Transverse colon (tissue), 4 donors: ENCODE measurements at regions not wholly inside any gene's neighbourhood (a gene's known extent, or its start where the extent isn't known, plus 50 kb on each side); places are given as distances from the start of the nearest gene placed in this dataset.

Source experiments
- DNase-seq: peaks from one replicate; pipeline ENCODE4 v3.0.0-alpha.2; 2019
- H3K27ac ChIP-seq, 4 donors: fragments of 200-600 bp; sonication (generic); 2 replicates each; pipeline ENCODE4 v1.5.1; 2016 to 2018; ENCODE audit warnings: inconsistent platforms in 4 of 4
- H3K27me3 ChIP-seq: fragments of 200-600 bp; sonication (generic); 2 replicates; pipeline ENCODE4 v1.5.1; 2017; ENCODE audit warnings: inconsistent platforms
- H3K36me3 ChIP-seq, 4 donors: fragments of 200-600 bp; sonication (generic); 2 replicates each; pipeline ENCODE4 v1.5.1; 2017 to 2019; ENCODE audit warnings: inconsistent platforms in 4 of 4
- H3K4me1 ChIP-seq, 4 donors: fragments of 200-600 bp; sonication (generic); 2 replicates each; pipeline ENCODE4 v1.5.1; 2017 to 2020; ENCODE audit warnings: inconsistent platforms in 4 of 4
- H3K4me3 ChIP-seq, 4 donors: fragments of 200-600 bp; sonication (generic); 1 replicate in 1 of 4; 2 replicates in 3 of 4; pipeline versions ENCODE4 v1.5.1 to v1.6.1; 2017 to 2019; ENCODE audit warnings: inconsistent platforms in 4 of 4
- H3K9me3 ChIP-seq, 2 donors: fragments of 200-600 bp; sonication (generic); 2 replicates each; pipeline ENCODE4 v1.5.1; 2017 to 2019; ENCODE audit warnings: inconsistent platforms in 2 of 2
- CTCF ChIP-seq, 5 experiments: fragments of 200-600 bp in 3 of 5; fragments of 450-650 bp in 2 of 5; sonication (generic) in 3 of 5; IDR thresholded peaks; 1 replicate in 2 of 5; 2 replicates in 3 of 5; pipeline ENCODE4 v1.5.1; 2016 to 2017; ENCODE audit warnings: antibody characterized with exemption in 5 of 5, inconsistent platforms in 3 of 5, mild to moderate bottlenecking in 2 of 5, moderate library complexity in 1 of 5
- EP300 ChIP-seq: sonication (generic); formaldehyde crosslinking; IDR thresholded peaks from one replicate; pipeline ENCODE4 v1.6.1; 2017; ENCODE audit warnings: antibody characterized with exemption, low read depth
- POLR2A ChIP-seq: fragments of 450-650 bp; IDR thresholded peaks from one replicate; pipeline ENCODE4 v1.6.1; 2016; ENCODE audit warnings: antibody characterized with exemption, mild to moderate bottlenecking, moderate library complexity
- POLR2AphosphoS5 ChIP-seq, 3 donors: sonication (generic); formaldehyde crosslinking; IDR thresholded peaks; one replicate each; pipeline ENCODE4 v1.6.1; 2016; ENCODE audit warnings: antibody characterized with exemption in 3 of 3
- WGBS, 2 donors: methylation state at CpG; one replicate each; pipeline ENCODE4 v1.1.5; 2018; ENCODE audit warnings: low coverage in 1 of 2; 5-methylcytosine and 5-hydroxymethylcytosine counted together
- in situ Hi-C, 4 donors: fragments of 200-750 bp; cut with MboI; loops; one replicate each; pipeline versions ENCODE4 v1.15.0 to v1.15.1; 2017; ENCODE audit warnings: low sequenced_read_pairs in 3 of 4, low pct_ligation_motif_present in 1 of 4, low pct_unique_long_range_greater_than_20kb in 1 of 4
- intact Hi-C: fragments of 100-400 bp; cut with DNase I; formaldehyde crosslinking; loops from one replicate; pipeline ENCODE4 v1.15.1; 2023; ENCODE audit warnings: low total_unique reads

GRCh38 chr4:124209211-124209610, 503.3 kb downstream of the ANKRD50 start:
- Histone ChIP-seq H3K9me3 (no peaks in the 10 kb centered on the region), H3K4me3 (no peak overlapping the region), H3K36me3 (no peaks in the 10 kb centered on the region), H3K27me3 (no peaks in the 10 kb centered on the region), H3K4me1 (peaks cover 0 to 3% (median 0%) of the 10 kb centered on the region in 4 donors), H3K27ac (no peak overlapping the region)
- no peak for DNase-seq
- TF ChIP-seq POLR2A (no peak), EP300 (no peak), CTCF (IDR thresholded peaks at IDR 0.05) (no peak), POLR2AphosphoS5 (IDR thresholded peaks at IDR 0.05) (no peak)
- 63 to 69% methylated on average over 3 of the region's 3 CpGs for WGBS, 2 donors
- in situ Hi-C loops (no loop called here), intact Hi-C loops (no loop called here)

- Histone ChIP-seq H3K4me3 (no peak overlapping the region), H3K9me3 (no peaks in the 10 kb centered on the region), H3K27me3 (no peaks in the 10 kb centered on the region), H3K4me1 (peaks cover 0 to 3% (median 0%) of the 10 kb centered on the region in 4 donors), H3K36me3 (no peaks in the 10 kb centered on the region), H3K27ac (no peak overlapping the region)
- DNase-seq: no peak
- intact Hi-C loops (no loop called here), in situ Hi-C loops (no loop called here)
- TF ChIP-seq EP300: no peak
- TF ChIP-seq POLR2AphosphoS5 (IDR thresholded peaks at IDR 0.05): no peak
- no peak for TF ChIP-seq POLR2A
- no peak for TF ChIP-seq CTCF (IDR thresholded peaks at IDR 0.05)
- WGBS, 2 donors: 21 to 60% methylated on average over 2 of the region's 2 CpGs
These were observed 502.9 kb downstream of the ANKRD50 start for GRCh38 chr4:124209626-124210025.

DNA sequence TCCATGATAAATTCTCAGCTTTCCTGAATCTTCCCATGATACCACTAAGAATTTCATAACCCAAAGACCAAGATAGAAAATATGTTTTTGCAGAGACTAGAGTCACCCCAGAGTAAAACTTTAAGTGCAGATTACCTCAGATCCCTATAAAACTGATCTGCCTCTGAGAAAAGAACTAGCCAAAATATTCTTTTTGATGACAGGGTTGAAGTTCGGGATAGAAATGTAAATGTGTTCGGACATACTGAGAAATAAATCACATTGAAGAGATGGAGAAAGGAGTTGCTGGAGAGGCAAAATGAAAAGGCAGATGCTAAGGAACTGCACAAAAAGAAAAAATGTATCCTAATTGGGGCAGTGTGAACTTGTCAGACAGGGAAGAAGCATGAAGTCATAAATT, 501.8 kb downstream of the ANKRD50 start:
- in situ Hi-C loops: no loop called here
- Histone ChIP-seq H3K4me1 (peaks cover 0 to 3% (median 0%) of the 10 kb centered on the region in 4 donors), H3K9me3 (no peaks in the 10 kb centered on the region), H3K27ac (no peak overlapping the region), H3K36me3 (no peaks in the 10 kb centered on the region), H3K27me3 (no peaks in the 10 kb centered on the region), H3K4me3 (no peak overlapping the region)
- WGBS, 2 donors: 83 to 85% methylated on average over 2 of the region's 2 CpGs
- DNase-seq: no peak
- TF ChIP-seq POLR2AphosphoS5 (IDR thresholded peaks at IDR 0.05) (no peak), CTCF (IDR thresholded peaks at IDR 0.05) (no peak), EP300 (no peak), POLR2A (no peak)
- intact Hi-C loops: no loop called here

GRCh38 chr4:124212815-124213630, 499.5 kb downstream of the ANKRD50 start:
- no peak for DNase-seq
- no peak for TF ChIP-seq POLR2AphosphoS5 (IDR thresholded peaks at IDR 0.05)
- no peak for TF ChIP-seq EP300
- no peak for TF ChIP-seq CTCF (IDR thresholded peaks at IDR 0.05)
- no peak for TF ChIP-seq POLR2A
- Histone ChIP-seq H3K27me3 (no peaks in the 10 kb centered on the region), H3K4me1 (peaks cover 0 to 3% (median 0%) of the 10 kb centered on the region in 4 donors), H3K27ac (peak overlapping the region in 1 of 4 donors; percentile 18), H3K9me3 (no peaks in the 10 kb centered on the region), H3K36me3 (no peaks in the 10 kb centered on the region), H3K4me3 (no peak overlapping the region)
- in situ Hi-C loops (no loop called here), intact Hi-C loops (no loop called here)
- 12 to 22% methylated on average over 3 of the region's 3 CpGs for WGBS, 2 donors
